GM19324 (cell line): ENCODE measurements at regions not wholly inside any gene's neighbourhood (a gene's known extent, or its start where the extent isn't known, plus 50 kb on each side); places are given as distances from the start of the nearest gene placed in this dataset.
"Not testable (repeated sequence)": the region's sequence is repeated elsewhere in the genome, so short reads cannot be mapped to it uniquely, and the experiment has no call there.

Experiments
- ATAC-seq: cut with Tn5 transposase; IDR thresholded peaks from one replicate; pipeline ENCODE4 v1.9.1; 2021; ENCODE audit warnings: mild to moderate bottlenecking, moderate library complexity; ENCODE audit not compliant: unreplicated experiment, low FRiP score

GRCh38 chr1:90219166-90219871 lies 224.4 kb downstream of the ZNF326 start:
- not testable (repeated sequence) for ATAC-seq

- no peak for ATAC-seq
These were observed 216.0 kb downstream of the ZNF326 start for GRCh38 chr1:90210633-90211491.

GRCh38 chr1:90208949-90209348 lies 214.0 kb downstream of the ZNF326 start:
- ATAC-seq = no peak

GRCh38 chr1:90206260-90206659 lies 211.3 kb downstream of the ZNF326 start:
- ATAC-seq = no peak

GRCh38 chr1:90204780-90205179 lies 209.9 kb downstream of the ZNF326 start:
- ATAC-seq = no peak

- no peak for ATAC-seq
These were observed 209.2 kb downstream of the ZNF326 start for GRCh38 chr1:90204023-90204590.

GRCh38 chr1:90201467-90202358 lies 206.8 kb downstream of the ZNF326 start:
- no peak for ATAC-seq

- no peak for ATAC-seq
These were observed 205.8 kb downstream of the ZNF326 start for GRCh38 chr1:90200646-90201205.

- no peak for ATAC-seq
These were observed 203.9 kb downstream of the ZNF326 start for GRCh38 chr1:90198616-90199332.

- ATAC-seq = no peak
These were observed 198.2 kb downstream of the ZNF326 start for GRCh38 chr1:90193116-90193515.

GRCh38 chr1:90192408-90192807 lies 197.5 kb downstream of the ZNF326 start:
- ATAC-seq = no peak

GRCh38 chr1:90190523-90190922 lies 195.6 kb downstream of the ZNF326 start:
- ATAC-seq = no peak

- no peak for ATAC-seq
These were observed 195.0 kb downstream of the ZNF326 start for GRCh38 chr1:90189889-90190288.

GRCh38 chr1:90187323-90187585 lies 192.3 kb downstream of the ZNF326 start:
- ATAC-seq = no peak

- ATAC-seq = no peak
These were observed 191.8 kb downstream of the ZNF326 start for GRCh38 chr1:90186506-90187322.

GRCh38 chr1:90176530-90176929 lies 181.6 kb downstream of the ZNF326 start:
- ATAC-seq = no peak

- ATAC-seq = no peak
These were observed 180.7 kb downstream of the ZNF326 start for GRCh38 chr1:90175490-90176167.

GRCh38 chr1:90174246-90174645 lies 179.3 kb downstream of the ZNF326 start:
- no peak for ATAC-seq
